D721Med (cell line): ENCODE measurements at regions not wholly inside any gene's neighbourhood (a gene's known extent, or its start where the extent isn't known, plus 50 kb on each side); places are given as distances from the start of the nearest gene placed in this dataset.

Experiments used
- DNase-seq: peaks from one replicate; pipeline ENCODE4 v3.0.0; 2011; ENCODE audit warnings: low spot score; ENCODE audit not compliant: insufficient read length
- FAIRE-seq: peaks from 2 replicates; lab custom pipeline; 2011; peaks lifted over from hg19 to GRCh38; lab: Jason Lieb, UNC
- CTCF ChIP-seq: IDR thresholded peaks from 2 replicates; pipeline ENCODE4 v1.5.1; 2012; ENCODE audit warnings: mild to moderate bottlenecking, control low read depth; ENCODE audit not compliant: insufficient read depth; ENCODE audit errors: missing control alignments

GRCh38 chr10:8590518-8590917 is 536.0 kb downstream of the GATA3 start:
- no peak for TF ChIP-seq CTCF
- no peak for FAIRE-seq

GRCh38 chr10:8591640-8592039 is 537.2 kb downstream of the GATA3 start:
- no peak for DNase-seq
- no peak for TF ChIP-seq CTCF
- FAIRE-seq = no peak

More at GRCh38 chr10:8590518-8590917, 536.0 kb downstream of the GATA3 start:
- no peak for DNase-seq

GRCh38 chr10:8594176-8594575 is 539.7 kb downstream of the GATA3 start:
- FAIRE-seq (no peak), DNase-seq (no peak)
- TF ChIP-seq CTCF = no peak

DNA sequence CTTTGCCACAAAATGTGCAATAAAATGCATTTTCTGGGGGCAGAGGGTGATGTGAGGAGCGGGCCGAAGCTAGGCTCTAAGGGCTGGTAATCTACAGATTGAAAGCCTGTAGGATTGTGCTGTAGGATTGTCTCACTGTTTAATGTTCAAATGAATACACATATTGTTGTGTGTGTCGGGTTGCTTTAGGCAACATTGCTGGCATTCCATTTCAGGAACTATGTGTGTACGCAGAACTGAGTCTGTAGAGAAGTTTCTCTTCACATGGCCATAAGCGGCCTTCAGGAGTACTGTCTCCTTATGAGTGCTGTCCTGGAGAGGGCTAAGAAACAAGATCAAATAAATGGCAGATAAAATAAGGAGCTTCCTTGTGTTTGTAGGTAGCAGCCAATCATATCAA is 540.2 kb downstream of the GATA3 start:
- no peak for DNase-seq
- no peak for TF ChIP-seq CTCF
- no peak for FAIRE-seq

DNA sequence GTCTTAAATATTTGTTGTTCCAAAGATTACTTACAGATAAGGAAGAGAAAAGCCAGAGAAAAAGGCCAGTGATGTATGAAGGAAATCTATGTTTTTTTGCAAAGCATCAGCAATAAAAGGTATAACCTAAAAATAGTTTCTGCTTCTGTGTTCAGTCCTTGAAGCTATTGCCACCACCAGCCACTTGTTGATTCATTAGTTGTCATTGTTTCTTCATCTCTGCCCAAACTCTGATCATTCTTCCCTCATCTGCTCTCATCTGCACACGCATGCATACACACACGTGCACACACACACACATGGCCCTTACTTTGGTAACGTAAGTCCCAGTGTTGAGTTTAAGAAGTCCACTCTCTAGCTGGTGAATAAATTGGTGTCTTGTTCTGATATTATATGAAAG is 540.7 kb downstream of the GATA3 start:
- no peak for FAIRE-seq
- no peak for DNase-seq
- no peak for TF ChIP-seq CTCF

DNA sequence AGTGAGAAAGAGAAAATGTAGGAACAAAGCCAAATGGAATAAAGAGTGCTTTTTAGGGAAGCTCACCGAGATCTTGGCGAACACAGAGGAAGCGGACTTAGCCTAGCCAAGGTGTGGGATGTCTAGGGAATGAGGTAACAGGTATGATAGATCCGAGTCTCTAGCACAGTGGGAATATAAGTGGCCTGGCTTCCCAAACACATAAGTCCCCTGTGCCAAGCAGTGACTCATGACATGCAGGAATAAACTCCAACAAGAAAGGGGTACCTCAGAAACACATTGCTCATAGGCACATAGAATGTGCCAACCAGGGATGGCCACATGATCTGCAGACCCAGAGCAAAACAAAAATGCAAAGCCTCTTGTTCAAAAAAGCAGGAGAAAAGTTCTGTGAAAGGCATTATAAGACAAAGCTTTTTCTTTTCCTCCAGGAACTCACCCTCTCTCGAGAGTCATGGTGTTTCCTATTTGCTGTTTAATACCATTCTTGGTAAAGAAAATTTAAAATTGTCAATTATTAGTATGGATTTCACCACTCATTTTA is 542.5 kb downstream of the GATA3 start:
- FAIRE-seq (no peak), DNase-seq (no peak)
- TF ChIP-seq CTCF = no peak

GRCh38 chr10:8600192-8600591 is 545.7 kb downstream of the GATA3 start:
- no peak for DNase-seq
- FAIRE-seq = no peak
- TF ChIP-seq CTCF = no peak
